Stimulated activated CD4-positive, alpha-beta T cell treated with anti-CD3 and anti-CD28 coated beads, Interleukin-4, amount 100 ng/mL, for 4 hours (primary cell): ENCODE measurements at regions not wholly inside any gene's neighbourhood (a gene's known extent, or its start where the extent isn't known, plus 50 kb on each side); places are given as distances from the start of the nearest gene placed in this dataset.

Experiments used
- DNase-seq, 2 experiments: peaks; one replicate each; pipeline ENCODE4 v3.0.0-alpha.2; 2020

- no peak for DNase-seq
Measured at GRCh38 chr4:130563185-130563888, 1467.4 kb downstream of the C4orf33 start.

- no peak for DNase-seq
Measured at GRCh38 chr4:130563889-130564418, 1468.0 kb downstream of the C4orf33 start.

GRCh38 chr4:130568746-130569145 is 1472.8 kb downstream of the C4orf33 start:
- no peak for DNase-seq

- DNase-seq, result no peak
Measured at GRCh38 chr4:130573742-130574141, 1477.8 kb downstream of the C4orf33 start.

- DNase-seq, result no peak
Measured at GRCh38 chr4:130574215-130574614, 1478.3 kb downstream of the C4orf33 start.

GRCh38 chr4:130576218-130576617 is 1480.3 kb downstream of the C4orf33 start:
- no peak for DNase-seq

GRCh38 chr4:130591091-130591490 is 1495.1 kb downstream of the C4orf33 start:
- no peak for DNase-seq

GRCh38 chr4:130600706-130601105 is 1504.8 kb downstream of the C4orf33 start:
- no peak for DNase-seq

- DNase-seq, result no peak
Measured at GRCh38 chr4:130603043-130603442, 1507.1 kb downstream of the C4orf33 start.

- DNase-seq, result no peak
Measured at GRCh38 chr4:130608121-130608520, 1512.2 kb downstream of the C4orf33 start.

- DNase-seq, result no peak
Measured at GRCh38 chr4:130628531-130628930, 1532.6 kb downstream of the C4orf33 start.

GRCh38 chr4:130632731-130633604 is 1537.0 kb downstream of the C4orf33 start:
- DNase-seq, result no peak

GRCh38 chr4:130636486-130636885 is 1540.5 kb downstream of the C4orf33 start:
- DNase-seq, result no peak

- DNase-seq, result no peak
Measured at GRCh38 chr4:130640592-130640991, 1544.6 kb downstream of the C4orf33 start.

GRCh38 chr4:130646886-130647285 is 1550.9 kb downstream of the C4orf33 start:
- no peak for DNase-seq

GRCh38 chr4:130648570-130648969 is 1552.6 kb downstream of the C4orf33 start:
- no peak for DNase-seq

GRCh38 chr4:130653842-130654241 is 1557.9 kb downstream of the C4orf33 start:
- no peak for DNase-seq

GRCh38 chr4:130659320-130659719 is 1563.4 kb downstream of the C4orf33 start:
- DNase-seq, result no peak

GRCh38 chr4:130668859-130669258 is 1572.9 kb downstream of the C4orf33 start:
- no peak for DNase-seq

- DNase-seq, result no peak
Measured at GRCh38 chr4:130675266-130675665, 1579.3 kb downstream of the C4orf33 start.

GRCh38 chr4:130689181-130689580 is 1593.2 kb downstream of the C4orf33 start:
- no peak for DNase-seq

GRCh38 chr4:130698251-130698650 is 1602.3 kb downstream of the C4orf33 start:
- no peak for DNase-seq

GRCh38 chr4:130699004-130699403 is 1603.1 kb downstream of the C4orf33 start:
- no peak for DNase-seq
